Stomach (tissue), 4 donors: ENCODE measurements at regions not wholly inside any gene's neighbourhood (a gene's known extent, or its start where the extent isn't known, plus 50 kb on each side); places are given as distances from the start of the nearest gene placed in this dataset.

ENCODE experiments used
- EP300 ChIP-seq: sonication (generic); formaldehyde crosslinking; IDR thresholded peaks from one replicate; pipeline ENCODE4 v1.6.1; 2017; ENCODE audit warnings: antibody characterized with exemption
- POLR2A ChIP-seq, 4 donors: fragments of 450-650 bp; IDR thresholded peaks; one replicate each; pipeline ENCODE4 v1.6.1; 2016; ENCODE audit warnings: antibody characterized with exemption in 4 of 4, control low read depth in 2 of 4, mild to moderate bottlenecking in 1 of 4, moderate library complexity in 1 of 4
- POLR2AphosphoS5 ChIP-seq, 3 donors: sonication (generic); formaldehyde crosslinking; IDR thresholded peaks; one replicate each; pipeline ENCODE4 v1.6.1; 2016; ENCODE audit warnings: antibody characterized with exemption in 3 of 3
- TF ChIP-seq, protein P1 (sequence below), 7 experiments: fragments of 450-650 bp in 4 of 7; fragments of 200-600 bp in 3 of 7; sonication (generic) in 3 of 7; IDR thresholded peaks; one replicate each; pipeline ENCODE4 v1.5.1; 2016 to 2019; ENCODE audit warnings: antibody characterized with exemption in 7 of 7, control low read depth in 2 of 7, mild to moderate bottlenecking in 1 of 7

- TF ChIP-seq POLR2AphosphoS5 (IDR thresholded peaks at IDR 0.05) (no peak), POLR2A (IDR thresholded peaks at IDR 0.05) (no peak), EP300 (no peak)
- TF ChIP-seq, protein P1, sequence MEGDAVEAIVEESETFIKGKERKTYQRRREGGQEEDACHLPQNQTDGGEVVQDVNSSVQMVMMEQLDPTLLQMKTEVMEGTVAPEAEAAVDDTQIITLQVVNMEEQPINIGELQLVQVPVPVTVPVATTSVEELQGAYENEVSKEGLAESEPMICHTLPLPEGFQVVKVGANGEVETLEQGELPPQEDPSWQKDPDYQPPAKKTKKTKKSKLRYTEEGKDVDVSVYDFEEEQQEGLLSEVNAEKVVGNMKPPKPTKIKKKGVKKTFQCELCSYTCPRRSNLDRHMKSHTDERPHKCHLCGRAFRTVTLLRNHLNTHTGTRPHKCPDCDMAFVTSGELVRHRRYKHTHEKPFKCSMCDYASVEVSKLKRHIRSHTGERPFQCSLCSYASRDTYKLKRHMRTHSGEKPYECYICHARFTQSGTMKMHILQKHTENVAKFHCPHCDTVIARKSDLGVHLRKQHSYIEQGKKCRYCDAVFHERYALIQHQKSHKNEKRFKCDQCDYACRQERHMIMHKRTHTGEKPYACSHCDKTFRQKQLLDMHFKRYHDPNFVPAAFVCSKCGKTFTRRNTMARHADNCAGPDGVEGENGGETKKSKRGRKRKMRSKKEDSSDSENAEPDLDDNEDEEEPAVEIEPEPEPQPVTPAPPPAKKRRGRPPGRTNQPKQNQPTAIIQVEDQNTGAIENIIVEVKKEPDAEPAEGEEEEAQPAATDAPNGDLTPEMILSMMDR (IDR thresholded peaks at IDR 0.05) = no peak
Measured at GRCh38 chr1:90384193-90384592, 332.9 kb downstream of the BARHL2 start.
